Activated T-helper 17 cell treated with anti-CD3 and anti-CD28 coated beads, Interleukin-2, amount 50 U/mL, for 72 hours (primary cell): ENCODE measurements at regions not wholly inside any gene's neighbourhood (a gene's known extent, or its start where the extent isn't known, plus 50 kb on each side); places are given as distances from the start of the nearest gene placed in this dataset.

ENCODE experiments used
- ATAC-seq: fragments of 150-1000 bp; cut with Tn5 transposase; replicated peaks from 2 replicates; pipeline ENCODE4 v1.10.0; 2021; ENCODE audit warnings: mild to moderate bottlenecking, moderate library complexity
- H3K27ac Mint-ChIP-seq: one replicate; pipeline ENCODE4 v1.8.0; 2022; ENCODE audit warnings: mixed read lengths
- H3K27me3 Mint-ChIP-seq: one replicate; pipeline ENCODE4 v1.8.0; 2022; ENCODE audit warnings: mixed read lengths
- H3K36me3 Mint-ChIP-seq: one replicate; pipeline ENCODE4 v1.8.0; 2022; ENCODE audit warnings: low read depth, mild to moderate bottlenecking, mixed read lengths
- H3K4me1 Mint-ChIP-seq: one replicate; pipeline ENCODE4 v1.8.0; 2022; ENCODE audit warnings: mixed read lengths
- H3K4me3 Mint-ChIP-seq: one replicate; pipeline ENCODE4 v1.8.0; 2022; ENCODE audit warnings: mild to moderate bottlenecking, mixed read lengths
- H3K9me3 Mint-ChIP-seq: one replicate; pipeline ENCODE4 v1.8.0; 2022; ENCODE audit warnings: mixed read lengths

- no peaks in the 10 kb centered on the region for H3K36me3 Mint-ChIP-seq
Measured at GRCh38 chr1:198880397-198880796, 241.6 kb downstream of the PTPRC start.

DNA sequence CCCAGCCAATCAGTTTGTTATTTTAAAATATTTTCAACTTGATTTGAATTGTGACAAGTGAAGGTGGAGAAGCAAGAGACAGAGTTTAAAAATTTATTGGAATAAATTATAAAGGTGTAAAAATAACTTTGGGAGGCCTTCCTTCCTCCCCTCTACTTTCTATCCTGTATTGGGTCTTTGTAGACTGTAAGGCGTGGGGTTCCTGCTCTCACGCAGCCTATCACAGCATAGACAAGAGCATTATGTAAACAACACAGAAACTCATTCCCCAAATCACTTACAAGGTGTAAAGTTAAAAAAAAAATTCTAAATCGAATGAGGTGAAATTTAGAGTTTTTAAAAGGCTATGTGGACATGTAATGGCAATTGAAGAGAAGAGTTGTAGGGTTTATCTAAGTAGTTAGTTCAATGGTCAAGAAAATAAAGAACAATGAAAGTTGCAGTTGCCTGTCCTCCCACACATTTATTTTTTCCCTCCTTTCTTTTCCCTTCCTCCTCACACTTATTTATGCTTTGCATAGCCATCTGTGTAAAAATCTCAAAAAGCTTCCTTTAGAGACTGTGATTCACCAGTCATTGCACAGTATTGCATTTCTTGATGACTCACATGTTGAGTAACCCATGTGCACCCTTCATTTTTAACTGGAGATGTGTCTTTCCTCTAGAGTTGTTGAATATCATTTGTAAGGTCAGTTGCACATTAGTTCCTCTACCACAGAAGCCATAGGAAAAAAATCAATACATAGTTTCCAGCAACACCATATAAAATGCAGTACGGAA, 242.2 kb downstream of the PTPRC start:
- H3K4me3 Mint-ChIP-seq = no peak overlapping the region
- no peaks in the 10 kb centered on the region for H3K9me3 Mint-ChIP-seq
- H3K4me1 Mint-ChIP-seq = peaks cover 6% of the 10 kb centered on the region
- peak overlapping the region; percentile 1 for H3K27ac Mint-ChIP-seq
- ATAC-seq = peak; percentile 96
- H3K36me3 Mint-ChIP-seq = no peaks in the 10 kb centered on the region
- no peaks in the 10 kb centered on the region for H3K27me3 Mint-ChIP-seq

More at GRCh38 chr1:198880397-198880796, 241.6 kb downstream of the PTPRC start:
- no peak for ATAC-seq
- Mint-ChIP-seq H3K27me3 (no peaks in the 10 kb centered on the region), H3K9me3 (no peaks in the 10 kb centered on the region), H3K4me3 (no peak overlapping the region), H3K27ac (peak overlapping the region; percentile 1), H3K4me1 (peaks cover 6% of the 10 kb centered on the region)

DNA sequence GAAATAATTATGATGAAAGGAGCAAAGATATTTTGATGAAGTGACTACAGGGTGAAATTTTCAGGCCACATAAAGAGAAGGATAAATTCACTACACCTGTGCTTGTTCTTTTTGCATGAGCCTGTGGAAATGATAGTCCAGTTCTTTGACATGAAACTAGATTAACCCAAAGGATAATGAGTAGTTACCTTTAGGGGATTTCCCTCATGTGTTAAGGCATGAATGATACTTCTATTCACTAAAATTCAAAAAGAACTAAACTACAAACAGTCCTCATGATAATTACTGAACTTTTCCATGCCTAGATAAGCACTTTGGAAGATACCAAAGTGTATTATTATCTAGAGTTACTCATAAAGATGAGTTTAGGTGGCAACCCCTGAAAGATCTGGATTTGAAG, 244.3 kb downstream of the PTPRC start:
- H3K27me3 Mint-ChIP-seq = no peaks in the 10 kb centered on the region
- H3K4me3 Mint-ChIP-seq = no peak overlapping the region
- H3K9me3 Mint-ChIP-seq = no peaks in the 10 kb centered on the region
- peaks cover 9% of the 10 kb centered on the region for H3K4me1 Mint-ChIP-seq
- H3K36me3 Mint-ChIP-seq = no peaks in the 10 kb centered on the region
- peak; percentile 59 for ATAC-seq
- H3K27ac Mint-ChIP-seq = no peak overlapping the region

GRCh38 chr1:198887866-198888265, 249.0 kb downstream of the PTPRC start:
- no peaks in the 10 kb centered on the region for H3K9me3 Mint-ChIP-seq
- H3K27ac Mint-ChIP-seq = no peak overlapping the region
- H3K36me3 Mint-ChIP-seq = no peaks in the 10 kb centered on the region
- no peak for ATAC-seq
- H3K4me1 Mint-ChIP-seq = peaks cover 3% of the 10 kb centered on the region
- H3K4me3 Mint-ChIP-seq = no peak overlapping the region
- H3K27me3 Mint-ChIP-seq = no peaks in the 10 kb centered on the region

DNA sequence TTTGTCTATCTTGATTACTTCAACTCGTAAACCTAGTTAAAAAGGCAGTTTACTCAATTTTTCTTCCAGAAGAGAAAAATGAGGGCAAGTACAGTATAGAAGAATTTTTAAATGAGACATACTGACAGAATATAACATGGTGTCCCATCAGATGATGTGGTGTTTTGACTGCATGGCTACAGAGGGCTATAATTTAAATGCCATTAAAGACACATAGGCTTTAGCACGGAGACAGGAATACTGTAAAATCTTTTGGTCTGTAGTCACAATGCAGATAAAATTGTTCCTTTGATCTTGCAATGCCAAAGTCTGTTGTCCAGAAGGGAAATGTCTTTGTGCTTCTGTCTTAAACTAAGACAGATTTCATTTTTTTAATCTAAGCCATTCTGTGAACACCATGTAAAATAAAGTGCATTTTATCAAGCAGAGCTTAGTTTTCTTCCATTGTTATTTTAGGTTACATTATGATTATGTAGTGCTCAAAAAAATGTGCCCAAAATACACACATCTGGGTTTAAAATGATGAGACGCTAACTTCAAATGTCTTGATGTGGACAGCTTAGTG, 249.6 kb downstream of the PTPRC start:
- Mint-ChIP-seq H3K27ac (no peak overlapping the region), H3K27me3 (no peaks in the 10 kb centered on the region), H3K36me3 (no peaks in the 10 kb centered on the region), H3K4me3 (no peak overlapping the region), H3K4me1 (peaks cover 3% of the 10 kb centered on the region), H3K9me3 (no peaks in the 10 kb centered on the region)
- no peak for ATAC-seq

DNA sequence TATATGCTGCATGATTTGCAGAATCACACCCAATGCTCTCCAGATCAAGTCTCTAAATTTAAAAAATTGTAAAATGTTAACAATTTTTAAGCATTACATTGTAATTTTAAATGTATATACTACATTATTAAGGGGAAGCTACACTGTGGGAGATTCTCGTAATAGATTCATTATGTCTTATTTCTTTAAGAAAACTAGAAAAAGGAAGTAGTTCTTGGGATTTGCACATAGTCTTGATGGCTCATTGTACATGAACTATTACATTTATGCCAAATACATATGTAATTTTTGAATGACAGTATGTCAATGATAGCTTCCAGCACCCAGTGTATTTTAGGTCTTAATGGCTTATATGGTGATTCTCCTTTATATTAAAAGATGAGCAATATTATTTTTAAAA, 250.3 kb downstream of the PTPRC start:
- Mint-ChIP-seq H3K27me3 (no peaks in the 10 kb centered on the region), H3K9me3 (no peaks in the 10 kb centered on the region), H3K4me3 (no peak overlapping the region), H3K36me3 (no peaks in the 10 kb centered on the region), H3K4me1 (peaks cover 3% of the 10 kb centered on the region), H3K27ac (no peak overlapping the region)
- no peak for ATAC-seq

DNA sequence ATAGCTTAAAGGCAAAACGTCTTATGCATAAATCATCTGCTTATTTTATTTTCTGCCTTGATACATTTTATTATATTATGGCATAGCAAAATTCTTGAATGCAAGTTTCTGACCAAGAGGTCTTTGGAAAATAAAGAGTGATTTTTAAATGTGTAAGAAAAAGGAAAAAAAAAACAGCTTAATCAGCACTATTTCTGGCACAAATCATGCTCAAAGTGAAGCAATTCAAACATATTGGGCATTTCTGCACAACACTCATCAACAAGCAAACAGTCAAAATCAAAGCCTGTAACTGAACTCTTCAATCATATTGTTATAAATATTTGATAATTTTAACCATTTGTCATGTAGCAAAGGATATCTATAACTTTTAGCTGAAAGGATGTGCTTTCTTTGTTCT, 250.9 kb downstream of the PTPRC start:
- no peaks in the 10 kb centered on the region for H3K36me3 Mint-ChIP-seq
- H3K9me3 Mint-ChIP-seq = no peaks in the 10 kb centered on the region
- peaks cover 3% of the 10 kb centered on the region for H3K4me1 Mint-ChIP-seq
- no peak overlapping the region for H3K27ac Mint-ChIP-seq
- H3K27me3 Mint-ChIP-seq = no peaks in the 10 kb centered on the region
- H3K4me3 Mint-ChIP-seq = no peak overlapping the region
- no peak for ATAC-seq

DNA sequence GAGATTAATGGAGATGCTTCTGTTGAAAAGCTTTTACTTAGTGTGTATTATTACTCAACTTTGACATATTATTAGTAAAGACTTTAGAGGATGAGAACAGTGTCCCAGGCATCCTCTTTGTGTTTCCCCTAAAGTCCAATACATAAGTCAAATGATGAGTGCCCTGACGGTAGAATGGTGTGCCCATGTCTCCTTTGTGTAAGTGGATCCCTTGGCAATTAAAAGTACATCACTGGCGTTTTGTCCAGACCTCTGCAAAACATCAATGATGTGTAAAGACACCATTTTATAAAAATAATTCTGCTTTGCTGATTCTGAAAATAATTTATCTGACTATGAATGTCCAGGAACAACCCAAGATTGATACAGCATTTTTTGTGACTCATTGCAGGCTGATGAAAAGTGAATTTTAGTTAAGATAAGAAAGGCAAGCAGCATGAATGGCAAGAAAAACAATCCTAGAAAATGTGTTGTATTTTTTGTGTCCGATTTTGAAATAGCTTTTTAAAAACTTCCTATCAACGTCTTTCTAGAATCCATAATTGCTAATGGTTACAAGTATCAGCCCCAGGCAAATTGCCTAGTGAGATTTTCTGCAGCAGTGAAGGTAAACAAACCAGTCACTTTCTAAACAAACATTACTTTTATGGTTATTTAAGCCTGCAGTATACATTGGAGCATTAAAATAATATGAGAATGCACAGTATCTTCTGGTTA, 251.5 kb downstream of the PTPRC start:
- no peaks in the 10 kb centered on the region for H3K9me3 Mint-ChIP-seq
- no peak for ATAC-seq
- no peaks in the 10 kb centered on the region for H3K27me3 Mint-ChIP-seq
- peaks cover 3% of the 10 kb centered on the region for H3K4me1 Mint-ChIP-seq
- H3K27ac Mint-ChIP-seq = no peak overlapping the region
- H3K36me3 Mint-ChIP-seq = no peaks in the 10 kb centered on the region
- no peak overlapping the region for H3K4me3 Mint-ChIP-seq

GRCh38 chr1:198892065-198892464, 253.2 kb downstream of the PTPRC start:
- H3K9me3 Mint-ChIP-seq = no peaks in the 10 kb centered on the region
- no peak overlapping the region for H3K27ac Mint-ChIP-seq
- ATAC-seq = no peak
- H3K36me3 Mint-ChIP-seq = no peaks in the 10 kb centered on the region
- H3K4me3 Mint-ChIP-seq = no peak overlapping the region
- H3K4me1 Mint-ChIP-seq = no peaks in the 10 kb centered on the region
- H3K27me3 Mint-ChIP-seq = no peaks in the 10 kb centered on the region

GRCh38 chr1:198893141-198893540, 254.3 kb downstream of the PTPRC start:
- Mint-ChIP-seq H3K4me1 (no peaks in the 10 kb centered on the region), H3K27ac (no peak overlapping the region), H3K27me3 (no peaks in the 10 kb centered on the region), H3K9me3 (no peaks in the 10 kb centered on the region), H3K4me3 (no peak overlapping the region), H3K36me3 (no peaks in the 10 kb centered on the region)
- ATAC-seq = no peak

DNA sequence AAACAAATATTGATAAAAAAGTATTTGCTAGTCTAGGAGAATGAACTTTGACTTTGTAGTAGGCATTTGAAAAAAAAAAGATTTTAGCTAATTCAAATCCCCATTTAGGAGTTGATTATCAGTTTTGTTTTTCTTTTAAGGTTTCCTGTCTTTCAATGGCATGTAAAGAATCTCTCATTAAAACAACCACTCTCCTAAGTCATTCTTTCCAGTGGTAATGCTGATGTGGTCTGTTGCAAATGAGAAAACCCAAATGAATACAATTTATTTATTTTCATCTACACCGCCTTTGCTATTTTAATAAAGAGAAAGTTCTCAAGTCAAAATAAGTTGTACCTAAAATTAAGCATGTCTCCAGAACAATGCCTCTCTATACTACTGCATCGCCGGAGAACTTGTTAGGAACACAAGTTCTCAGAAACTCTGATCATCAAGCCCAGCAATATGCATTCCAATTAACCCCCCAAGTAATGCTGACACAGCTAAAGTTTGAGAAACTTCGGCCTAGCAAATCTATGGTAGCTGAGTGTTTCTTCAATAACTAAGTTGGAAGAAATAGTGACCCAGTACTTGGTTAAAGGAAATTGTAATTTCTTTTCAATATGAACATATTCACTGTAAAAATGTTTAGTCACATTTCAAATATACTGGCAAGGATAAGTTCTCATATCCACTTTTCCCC, 255.1 kb downstream of the PTPRC start:
- no peaks in the 10 kb centered on the region for H3K27me3 Mint-ChIP-seq
- H3K4me1 Mint-ChIP-seq = no peaks in the 10 kb centered on the region
- no peak overlapping the region for H3K4me3 Mint-ChIP-seq
- no peak for ATAC-seq
- no peaks in the 10 kb centered on the region for H3K9me3 Mint-ChIP-seq
- no peak overlapping the region for H3K27ac Mint-ChIP-seq
- H3K36me3 Mint-ChIP-seq = no peaks in the 10 kb centered on the region

DNA sequence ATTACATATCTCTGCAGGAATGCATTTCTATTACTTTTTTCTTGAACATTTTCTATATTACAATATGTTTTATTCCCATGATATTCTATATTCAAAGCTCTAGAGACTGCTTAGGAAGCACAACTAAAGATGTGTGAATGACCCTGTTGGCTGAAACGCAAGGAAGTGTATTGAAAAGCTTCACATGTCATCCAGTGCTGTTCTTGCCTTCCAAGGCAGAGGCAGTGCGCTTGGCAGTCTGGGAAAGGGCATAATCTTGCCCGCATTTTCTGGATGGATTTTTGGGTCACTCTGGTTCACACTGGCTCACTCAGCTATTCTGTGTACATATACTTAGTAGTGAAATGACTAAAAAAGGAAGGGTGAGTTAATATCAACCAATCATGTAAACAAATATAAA, 262.4 kb downstream of the PTPRC start:
- peaks cover 10% of the 10 kb centered on the region for H3K36me3 Mint-ChIP-seq
- no peaks in the 10 kb centered on the region for H3K27me3 Mint-ChIP-seq
- H3K4me3 Mint-ChIP-seq = no peak overlapping the region
- no peak for ATAC-seq
- no peaks in the 10 kb centered on the region for H3K9me3 Mint-ChIP-seq
- H3K27ac Mint-ChIP-seq = no peak overlapping the region
- peaks cover under 1% of the 10 kb centered on the region for H3K4me1 Mint-ChIP-seq

DNA sequence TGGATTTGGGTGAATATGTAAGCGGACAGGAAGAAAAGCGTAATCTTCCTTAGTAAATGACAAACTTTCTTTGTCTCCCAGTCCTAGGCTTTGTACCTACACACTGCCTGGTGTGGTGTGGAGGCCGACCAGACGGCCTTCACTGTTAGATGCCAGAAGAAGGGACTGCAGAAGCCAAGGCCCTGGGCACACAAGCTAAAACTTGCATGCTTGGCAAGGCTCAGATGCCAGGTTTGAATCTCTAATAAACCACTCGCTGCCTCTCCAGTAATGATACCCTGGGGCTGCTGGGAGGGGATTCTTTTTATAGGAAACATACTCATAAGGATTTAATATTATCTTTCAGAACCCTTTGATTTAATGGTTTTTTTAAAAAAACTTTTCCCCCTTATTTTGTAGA, 263.8 kb downstream of the PTPRC start:
- Mint-ChIP-seq H3K27ac (no peak overlapping the region), H3K9me3 (no peaks in the 10 kb centered on the region), H3K36me3 (peaks cover 10% of the 10 kb centered on the region), H3K4me1 (peaks cover 5% of the 10 kb centered on the region), H3K27me3 (no peaks in the 10 kb centered on the region), H3K4me3 (no peak overlapping the region)
- ATAC-seq = no peak

GRCh38 chr1:198903203-198903602, 264.4 kb downstream of the PTPRC start:
- no peak for ATAC-seq
- Mint-ChIP-seq H3K27ac (no peak overlapping the region), H3K27me3 (no peaks in the 10 kb centered on the region), H3K9me3 (no peaks in the 10 kb centered on the region), H3K4me3 (no peak overlapping the region), H3K36me3 (peaks cover 10% of the 10 kb centered on the region), H3K4me1 (peaks cover 5% of the 10 kb centered on the region)
